ENCODE measurements at regions not wholly inside any gene's neighbourhood (a gene's known extent, or its start where the extent isn't known, plus 50 kb on each side); places are given as distances from the start of the nearest gene placed in this dataset.

DNA sequence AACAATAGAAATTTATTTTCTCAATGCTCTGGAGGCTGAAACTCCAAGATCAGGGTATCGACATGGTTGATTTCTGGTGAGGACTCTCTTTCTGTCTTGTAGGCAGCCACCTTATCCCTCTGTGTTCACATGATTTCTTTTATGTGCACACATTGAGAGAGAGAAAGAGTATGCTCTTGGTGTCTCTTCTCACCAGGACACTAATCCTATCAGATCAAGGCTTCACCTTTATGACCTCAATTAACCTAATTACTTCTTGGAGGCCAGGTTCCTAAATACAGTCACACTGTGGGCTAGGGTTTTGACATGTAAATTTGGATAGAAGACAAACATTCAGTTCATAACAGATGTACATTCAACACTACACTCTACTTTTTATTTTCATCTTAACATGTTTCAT lies 1094.2 kb upstream of the ADGRL2 start:
- peaks cover 0 to 4% (median 0%) of the 10 kb centered on the region in 8 donors for H3K9me3 ChIP-seq
- DNase-seq, result no peak
- no peaks in the 10 kb centered on the region for H3K27me3 ChIP-seq (replicated peaks in 1 of 7)
- WGBS, 5 donors, result 73 to 85% (median 84%) methylated on average over 1 of the region's 1 CpG
- intact Hi-C loops (cut with DNase I; ENCODE audit: low total_unique reads), result no loop called here
- H3K27ac ChIP-seq, result no peak overlapping the region
- TF ChIP-seq POLR2AphosphoS5 (IDR thresholded peaks at IDR 0.05), result no peak
- no peak for TF ChIP-seq POLR2A (IDR thresholded peaks at IDR 0.05)
- H3K36me3 ChIP-seq, result no peaks in the 10 kb centered on the region
- H3K4me3 ChIP-seq, result no peak overlapping the region
- H3K4me1 ChIP-seq, result no peaks in the 10 kb centered on the region

DNA sequence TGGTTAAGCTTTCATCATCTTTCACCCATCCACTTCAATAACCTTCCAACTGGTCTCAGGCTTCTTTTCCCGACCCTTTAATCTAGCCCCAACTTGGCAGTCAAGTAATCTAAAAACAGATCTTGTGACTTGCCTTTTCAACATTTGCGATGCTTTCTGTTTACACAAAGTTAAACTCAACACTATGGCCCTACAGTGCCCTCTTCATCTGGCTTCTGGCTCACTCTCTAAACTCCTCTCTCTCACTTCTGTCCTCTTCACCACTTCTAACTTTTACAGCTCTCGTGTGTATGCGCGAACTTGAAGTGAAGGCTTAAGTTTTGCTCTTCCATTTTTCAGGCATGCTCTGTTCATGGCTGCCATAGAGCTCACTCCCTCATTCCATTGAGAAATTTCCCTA lies 1122.3 kb upstream of the ADGRL2 start:
- Histone ChIP-seq H3K27ac (no peak overlapping the region), H3K9me3 (no peaks in the 10 kb centered on the region), H3K4me3 (no peak overlapping the region), H3K4me1 (no peaks in the 10 kb centered on the region), H3K36me3 (no peaks in the 10 kb centered on the region), H3K27me3 (replicated peaks in 1 of 7) (no peaks in the 10 kb centered on the region)
- WGBS, 5 donors, result 84 to 95% (median 90%) methylated on average over 5 of the region's 5 CpGs
- intact Hi-C loops (cut with DNase I; ENCODE audit: low total_unique reads), result no loop called here
- no peak for DNase-seq
- TF ChIP-seq POLR2AphosphoS5 (IDR thresholded peaks at IDR 0.05) (no peak), POLR2A (IDR thresholded peaks at IDR 0.05) (no peak)
- TF ChIP-seq, protein P1, sequence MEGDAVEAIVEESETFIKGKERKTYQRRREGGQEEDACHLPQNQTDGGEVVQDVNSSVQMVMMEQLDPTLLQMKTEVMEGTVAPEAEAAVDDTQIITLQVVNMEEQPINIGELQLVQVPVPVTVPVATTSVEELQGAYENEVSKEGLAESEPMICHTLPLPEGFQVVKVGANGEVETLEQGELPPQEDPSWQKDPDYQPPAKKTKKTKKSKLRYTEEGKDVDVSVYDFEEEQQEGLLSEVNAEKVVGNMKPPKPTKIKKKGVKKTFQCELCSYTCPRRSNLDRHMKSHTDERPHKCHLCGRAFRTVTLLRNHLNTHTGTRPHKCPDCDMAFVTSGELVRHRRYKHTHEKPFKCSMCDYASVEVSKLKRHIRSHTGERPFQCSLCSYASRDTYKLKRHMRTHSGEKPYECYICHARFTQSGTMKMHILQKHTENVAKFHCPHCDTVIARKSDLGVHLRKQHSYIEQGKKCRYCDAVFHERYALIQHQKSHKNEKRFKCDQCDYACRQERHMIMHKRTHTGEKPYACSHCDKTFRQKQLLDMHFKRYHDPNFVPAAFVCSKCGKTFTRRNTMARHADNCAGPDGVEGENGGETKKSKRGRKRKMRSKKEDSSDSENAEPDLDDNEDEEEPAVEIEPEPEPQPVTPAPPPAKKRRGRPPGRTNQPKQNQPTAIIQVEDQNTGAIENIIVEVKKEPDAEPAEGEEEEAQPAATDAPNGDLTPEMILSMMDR (IDR thresholded peaks at IDR 0.05 in 8 of 11, conservative IDR thresholded peaks at IDR 0.05 in 3 of 11), result no peak

DNA sequence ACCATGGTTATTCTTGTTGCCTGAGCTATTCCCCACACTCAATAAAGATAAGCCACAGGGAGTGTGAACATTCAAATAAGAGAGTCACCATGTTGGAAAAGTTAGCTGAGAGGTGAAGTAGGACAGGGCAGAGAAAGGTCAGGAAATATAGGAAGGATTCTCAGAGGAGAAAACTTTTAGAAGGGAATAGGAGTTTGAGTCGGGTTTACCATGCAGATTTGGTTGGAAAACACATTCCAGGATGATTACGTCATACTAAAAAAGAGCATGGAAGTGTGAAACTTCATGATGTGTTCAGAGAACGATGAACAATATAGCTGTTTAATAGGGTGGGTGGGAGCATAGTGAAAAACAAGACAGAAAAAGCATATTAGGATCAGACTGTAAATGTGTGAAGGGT lies 1125.3 kb upstream of the ADGRL2 start:
- Histone ChIP-seq H3K36me3 (no peaks in the 10 kb centered on the region), H3K4me3 (no peak overlapping the region), H3K27me3 (replicated peaks in 1 of 7) (no peaks in the 10 kb centered on the region), H3K4me1 (no peaks in the 10 kb centered on the region), H3K27ac (no peak overlapping the region), H3K9me3 (no peaks in the 10 kb centered on the region)
- TF ChIP-seq POLR2AphosphoS5 (IDR thresholded peaks at IDR 0.05) (no peak), POLR2A (IDR thresholded peaks at IDR 0.05) (no peak)
- TF ChIP-seq, protein P1 (IDR thresholded peaks at IDR 0.05 in 8 of 11, conservative IDR thresholded peaks at IDR 0.05 in 3 of 11), result no peak
- intact Hi-C loops (cut with DNase I; ENCODE audit: low total_unique reads), result no loop called here
- DNase-seq, result no peak
- 64 to 81% (median 73%) methylated on average over 3 of the region's 3 CpGs for WGBS, 5 donors

DNA sequence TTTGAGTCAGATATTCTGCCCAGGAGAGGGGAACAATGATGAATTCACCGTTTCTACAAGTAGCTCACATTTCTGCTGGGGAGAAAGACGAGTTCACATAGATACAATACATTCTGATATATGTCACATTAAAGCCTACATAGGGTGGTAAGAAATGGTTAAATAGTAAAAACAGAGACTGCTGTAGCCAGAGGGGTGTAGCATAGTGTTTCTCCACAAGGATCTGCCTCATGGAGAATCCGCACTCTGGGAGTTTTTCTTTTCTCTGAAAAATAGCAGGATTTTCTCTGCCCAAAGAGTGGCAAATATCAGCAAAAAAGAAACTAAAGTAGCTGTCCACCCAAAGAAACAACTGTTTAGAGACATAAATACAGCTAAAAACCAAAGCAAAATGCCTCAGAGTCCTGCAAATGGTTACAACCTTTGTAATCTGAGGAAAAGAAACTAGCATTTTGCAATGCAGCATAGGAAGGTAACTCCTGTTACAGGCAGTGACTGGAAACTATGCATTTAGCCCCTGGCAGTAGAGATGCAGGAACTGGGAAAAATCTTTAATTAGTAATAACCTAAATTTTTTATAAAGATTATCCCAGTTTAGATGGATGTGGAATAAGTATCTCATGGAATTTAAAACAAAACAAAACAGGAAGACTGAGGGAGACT lies 1126.7 kb upstream of the ADGRL2 start:
- DNase-seq, result no peak
- Histone ChIP-seq H3K36me3 (no peaks in the 10 kb centered on the region), H3K4me3 (no peak overlapping the region), H3K4me1 (no peaks in the 10 kb centered on the region), H3K27ac (no peak overlapping the region), H3K27me3 (replicated peaks in 1 of 7) (no peaks in the 10 kb centered on the region), H3K9me3 (no peaks in the 10 kb centered on the region)
- TF ChIP-seq POLR2A (IDR thresholded peaks at IDR 0.05) (no peak), POLR2AphosphoS5 (IDR thresholded peaks at IDR 0.05) (no peak)
- TF ChIP-seq, protein P1 (IDR thresholded peaks at IDR 0.05 in 8 of 11, conservative IDR thresholded peaks at IDR 0.05 in 3 of 11), result no peak
- intact Hi-C loops (cut with DNase I; ENCODE audit: low total_unique reads), result no loop called here
- 61 to 70% (median 64%) methylated on average over 3 of the region's 3 CpGs for WGBS, 5 donors
